Non-pigmented ciliary epithelial cell (primary cell): ENCODE measurements at regions not wholly inside any gene's neighbourhood (a gene's known extent, or its start where the extent isn't known, plus 50 kb on each side); places are given as distances from the start of the nearest gene placed in this dataset.
A peak's percentile ranks its signal among the peaks of the same experiment; 100 is the strongest.

ENCODE experiments used
- DNase-seq: peaks from one replicate; pipeline ENCODE4 v3.0.0-alpha.2; 2010; ENCODE audit warnings: low read depth

DNA sequence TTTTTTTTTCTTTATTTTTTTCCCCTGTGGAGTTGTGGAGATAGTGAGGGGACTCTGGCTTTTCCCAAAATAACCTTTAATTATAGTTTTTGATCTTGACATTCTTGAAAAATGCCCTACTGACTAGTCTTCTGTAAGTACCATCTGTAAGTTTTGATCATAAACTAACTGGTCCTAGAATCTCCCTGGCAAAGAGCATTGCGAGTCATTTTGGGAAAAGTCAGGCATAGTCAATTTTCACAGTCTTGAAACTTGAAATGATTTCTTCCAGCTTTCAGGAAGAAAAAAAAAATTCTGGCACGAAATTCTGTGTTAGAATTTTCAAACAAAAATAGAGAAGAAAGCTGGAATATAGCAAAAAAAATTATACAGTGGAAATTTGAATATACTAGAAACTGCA lies 181.2 kb upstream of the SNX7 start:
- DNase-seq = no peak

GRCh38 chr1:98478121-98478520 lies 183.4 kb upstream of the SNX7 start:
- no peak for DNase-seq

DNA sequence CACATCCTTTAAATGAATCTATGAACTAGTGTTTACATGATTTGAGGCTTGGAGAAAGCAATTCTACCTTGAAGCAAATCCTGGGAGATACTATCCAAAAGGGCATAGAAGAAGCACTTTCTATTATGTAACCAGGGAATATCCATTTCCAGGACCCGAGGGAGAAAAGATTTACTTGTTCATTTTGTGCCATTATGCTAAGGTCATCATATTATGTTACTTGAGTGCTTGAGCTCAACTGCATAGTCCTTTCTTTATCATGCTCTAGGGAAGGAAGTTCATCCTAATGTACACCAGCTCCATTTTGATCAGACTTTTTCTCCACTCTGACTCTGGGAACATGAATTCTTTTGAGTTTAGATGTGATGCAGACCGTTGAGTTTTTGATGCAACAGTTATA lies 188.6 kb upstream of the SNX7 start:
- DNase-seq = no peak

- no peak for DNase-seq
Observed at GRCh38 chr1:98471633-98472032, 189.9 kb upstream of the SNX7 start.

DNA sequence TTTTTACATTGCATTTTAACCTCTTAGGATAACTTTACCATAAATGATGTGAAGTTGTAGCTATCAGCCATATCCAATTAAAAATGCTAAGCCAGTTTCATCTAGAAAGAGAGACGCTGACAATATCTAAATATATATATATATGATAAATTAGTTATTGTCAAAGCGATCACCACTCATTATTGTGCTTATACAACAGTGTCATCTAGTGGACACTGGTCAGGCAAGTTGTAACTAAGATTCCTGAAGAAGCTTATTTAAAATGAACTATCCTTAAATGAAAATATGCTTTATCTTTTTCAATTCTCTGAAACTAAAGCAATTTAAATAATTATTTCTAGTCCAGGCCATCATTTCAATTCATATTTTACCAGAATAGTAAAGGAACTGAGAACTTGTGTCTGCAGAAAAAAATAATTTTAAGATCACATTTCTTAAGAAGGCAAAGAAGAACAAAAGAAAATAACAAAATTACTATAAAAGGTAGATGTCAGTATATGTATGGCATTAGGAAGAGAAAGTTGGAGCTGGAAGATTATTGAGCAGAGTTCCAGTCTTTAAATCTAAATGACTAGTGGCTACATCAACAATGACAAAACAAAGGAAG lies 193.3 kb upstream of the SNX7 start:
- DNase-seq = peak; percentile 53

DNA sequence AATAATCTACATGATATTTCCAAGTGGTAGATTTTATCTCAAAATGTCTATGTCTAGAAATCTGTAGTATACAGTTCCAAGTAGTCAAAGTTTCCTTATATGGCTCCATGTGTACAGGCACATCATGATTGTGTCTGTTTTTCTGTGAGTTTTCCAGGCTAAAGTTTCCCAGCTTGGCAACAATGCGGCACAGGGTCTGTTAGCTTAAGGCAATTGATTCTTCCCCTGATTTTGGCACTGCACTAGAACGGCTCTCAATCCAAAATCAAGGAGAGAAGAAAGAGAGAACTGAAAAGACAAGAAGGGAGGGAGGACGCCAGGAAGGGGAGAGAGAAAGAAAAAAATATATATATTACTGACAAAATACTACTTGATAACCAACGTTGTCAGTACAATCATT lies 193.9 kb upstream of the SNX7 start:
- DNase-seq = no peak

DNA sequence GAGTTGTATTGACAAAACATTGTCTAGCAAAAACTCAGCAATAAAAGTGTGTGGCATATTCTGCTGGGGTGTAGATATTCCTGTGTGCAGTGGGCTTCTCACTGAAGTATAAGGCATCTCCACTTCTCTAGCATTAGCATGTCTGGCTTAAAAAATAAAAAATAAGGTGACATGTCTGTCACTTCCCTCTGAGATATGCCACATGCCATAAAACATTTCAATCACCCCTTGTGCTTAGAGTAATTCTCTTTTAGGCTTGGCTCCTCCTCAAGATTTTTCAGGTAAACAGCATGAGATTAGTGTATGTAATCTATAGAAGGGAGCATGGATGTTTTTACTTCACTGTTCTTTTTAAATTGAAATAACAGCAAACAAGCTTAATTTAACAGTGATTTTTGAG lies 194.4 kb upstream of the SNX7 start:
- DNase-seq = no peak

- no peak for DNase-seq
Observed at GRCh38 chr1:98461873-98462385, 199.6 kb upstream of the SNX7 start.

- no peak for DNase-seq
Observed at GRCh38 chr1:98460136-98460535, 201.4 kb upstream of the SNX7 start.

DNA sequence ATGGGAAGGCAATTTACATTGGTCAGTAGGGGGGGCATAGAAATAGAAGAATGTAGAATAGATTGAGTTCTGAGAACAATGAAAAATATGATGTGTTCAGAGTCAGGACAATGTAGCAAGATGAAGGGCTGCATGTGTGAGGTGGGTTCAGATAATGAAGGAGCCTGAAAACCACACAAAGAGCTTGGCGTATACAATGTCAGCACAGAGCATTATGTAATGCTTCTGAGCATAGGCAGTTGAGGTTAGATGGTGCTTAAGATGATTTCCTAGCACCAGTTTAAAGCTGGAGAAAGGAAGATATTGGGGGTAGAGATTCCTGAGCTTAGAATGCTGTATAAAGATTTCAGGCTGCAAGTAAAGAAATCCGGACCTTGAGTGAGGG lies 202.0 kb upstream of the SNX7 start:
- no peak for DNase-seq

DNA sequence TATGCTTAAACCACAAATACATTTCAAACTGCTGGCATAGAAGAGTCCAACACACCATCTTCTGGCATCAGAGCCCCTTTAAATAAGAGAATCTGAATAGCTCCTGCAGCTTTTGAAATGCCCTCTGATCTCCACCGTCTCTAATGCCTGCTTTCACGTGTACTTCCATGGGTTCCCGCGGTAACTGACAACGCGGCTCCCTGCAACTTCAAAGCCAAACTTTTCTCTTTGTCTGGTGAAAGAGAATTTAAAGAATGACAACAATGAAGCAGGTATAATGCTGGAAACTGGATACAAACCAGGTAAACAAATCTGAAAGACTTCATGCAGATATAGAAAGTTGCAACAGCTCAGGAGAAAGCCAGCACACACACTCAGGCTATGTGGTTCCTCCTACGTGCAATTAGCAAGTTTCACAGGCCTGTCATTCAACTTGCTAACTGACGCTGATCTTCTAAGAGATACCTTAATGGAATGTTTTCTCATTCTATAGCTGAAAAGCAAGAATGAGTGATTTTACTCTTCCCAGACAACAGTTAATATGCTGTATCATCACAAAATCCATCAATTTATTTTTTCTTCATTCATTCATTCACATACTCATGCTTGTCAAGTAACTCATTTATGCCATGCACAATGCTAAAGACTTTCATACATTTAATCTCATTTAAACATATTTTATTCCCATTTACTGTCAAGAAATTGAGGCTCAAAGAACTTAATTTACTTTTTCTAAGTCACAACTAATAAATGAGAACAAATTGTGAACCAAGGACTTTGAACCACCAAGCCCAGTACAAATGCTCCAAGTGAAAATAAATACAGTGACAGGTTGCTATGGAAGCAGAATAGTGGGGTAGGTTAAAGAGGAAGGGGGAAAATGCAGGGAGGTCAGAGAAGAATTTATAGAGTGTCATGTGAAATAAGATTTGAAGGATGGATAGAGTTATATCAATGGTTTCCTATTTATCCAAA lies 202.7 kb upstream of the SNX7 start:
- no peak for DNase-seq

- no peak for DNase-seq
Observed at GRCh38 chr1:98457248-98457647, 204.3 kb upstream of the SNX7 start.

GRCh38 chr1:98454666-98455065 lies 206.9 kb upstream of the SNX7 start:
- no peak for DNase-seq

- DNase-seq = no peak
Observed at GRCh38 chr1:98453066-98453465, 208.5 kb upstream of the SNX7 start.

GRCh38 chr1:98452162-98452561 lies 209.4 kb upstream of the SNX7 start:
- no peak for DNase-seq

- no peak for DNase-seq
Observed at GRCh38 chr1:98441281-98441680, 220.2 kb upstream of the SNX7 start.

GRCh38 chr1:98439471-98439870 lies 222.1 kb upstream of the SNX7 start:
- DNase-seq = no peak

- no peak for DNase-seq
Observed at GRCh38 chr1:98437540-98437939, 224.0 kb upstream of the SNX7 start.

DNA sequence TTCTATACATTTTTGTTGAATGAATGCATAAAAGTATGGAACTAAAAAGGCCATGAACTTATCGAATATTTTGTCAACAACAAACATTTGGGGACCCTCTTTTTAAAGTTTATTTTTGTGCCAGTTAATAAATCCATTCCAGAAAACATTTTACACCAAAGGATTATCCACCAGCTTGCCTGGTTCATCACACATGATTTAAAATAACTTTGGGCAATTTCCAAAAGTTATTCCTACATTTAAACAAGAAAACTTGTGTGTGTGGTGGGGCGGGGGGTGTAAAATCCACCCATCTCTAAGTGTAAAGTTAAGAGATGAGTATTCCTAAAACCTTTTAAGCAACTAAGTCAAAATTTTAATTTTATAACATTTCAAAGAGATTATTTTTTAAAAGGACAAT lies 224.5 kb upstream of the SNX7 start:
- DNase-seq = no peak

DNA sequence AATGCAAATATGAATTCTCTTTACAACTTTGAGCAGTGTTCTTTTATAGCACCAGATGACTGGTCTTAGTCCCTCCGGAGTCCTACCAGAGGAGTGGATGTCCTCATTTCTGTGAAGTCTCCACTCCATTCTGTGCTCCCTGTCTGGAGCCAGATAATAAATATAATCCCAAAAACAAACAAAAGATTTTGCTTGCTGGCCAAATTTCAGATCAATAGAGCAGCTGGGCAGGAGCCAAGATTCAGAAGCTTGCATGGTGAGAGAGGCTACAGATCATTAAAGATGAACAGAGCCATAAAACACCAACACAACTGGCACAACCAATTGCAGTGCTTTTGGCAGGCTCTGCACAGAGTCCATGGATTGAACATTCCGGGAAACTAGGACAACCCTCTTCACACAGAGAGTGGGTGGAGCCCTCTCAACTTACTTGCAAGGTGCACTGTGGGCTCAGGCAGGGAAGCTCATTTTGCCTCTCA lies 231.5 kb upstream of the SNX7 start:
- no peak for DNase-seq

DNA sequence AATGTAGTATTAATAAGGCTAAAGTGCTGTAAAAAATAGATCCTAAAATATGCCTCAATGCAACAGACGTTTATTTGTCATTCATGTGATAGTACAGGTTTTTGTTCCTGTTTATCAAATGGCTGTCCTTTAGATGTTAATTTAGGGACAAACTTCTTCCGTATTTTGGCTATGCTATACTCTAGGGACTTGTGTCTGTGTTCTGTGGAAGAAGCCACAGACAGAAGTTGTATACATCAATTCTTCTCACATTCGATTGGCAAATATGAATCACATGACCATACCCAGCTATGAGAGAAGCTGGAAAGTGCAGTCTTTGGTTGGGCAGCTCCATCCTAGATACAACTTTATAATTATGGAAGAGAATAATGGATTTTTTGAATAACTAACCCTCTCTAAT lies 232.7 kb upstream of the SNX7 start:
- DNase-seq = no peak

- DNase-seq = no peak
Observed at GRCh38 chr1:98427664-98428063, 233.9 kb upstream of the SNX7 start.

DNA sequence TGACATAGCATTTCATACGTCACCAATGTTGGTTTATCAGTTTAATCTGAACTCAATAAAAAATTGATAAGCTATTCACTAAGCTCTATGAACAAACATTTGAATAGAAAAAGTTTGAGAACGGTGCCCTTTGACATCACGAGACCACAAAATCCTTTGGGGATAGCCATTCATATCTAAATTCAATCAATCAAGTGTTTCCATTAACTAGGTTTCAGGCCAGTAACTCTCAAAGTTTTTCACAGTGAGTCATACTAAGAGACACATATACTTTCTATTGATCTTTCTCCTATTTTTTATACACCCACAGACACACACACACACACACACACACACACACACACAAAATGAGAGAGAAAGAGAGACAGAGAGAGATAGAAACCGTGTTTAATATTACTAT lies 235.4 kb upstream of the SNX7 start:
- DNase-seq = no peak
